Transverse colon (tissue), 4 donors: ENCODE measurements at regions not wholly inside any gene's neighbourhood (a gene's known extent, or its start where the extent isn't known, plus 50 kb on each side); places are given as distances from the start of the nearest gene placed in this dataset.

Experiments
- DNase-seq: peaks from one replicate; pipeline ENCODE4 v3.0.0-alpha.2; 2019
- H3K27ac ChIP-seq, 4 donors: fragments of 200-600 bp; sonication (generic); 2 replicates each; pipeline ENCODE4 v1.5.1; 2016 to 2018; ENCODE audit warnings: inconsistent platforms in 4 of 4
- H3K27me3 ChIP-seq: fragments of 200-600 bp; sonication (generic); 2 replicates; pipeline ENCODE4 v1.5.1; 2017; ENCODE audit warnings: inconsistent platforms
- H3K36me3 ChIP-seq, 4 donors: fragments of 200-600 bp; sonication (generic); 2 replicates each; pipeline ENCODE4 v1.5.1; 2017 to 2019; ENCODE audit warnings: inconsistent platforms in 4 of 4
- H3K4me1 ChIP-seq, 4 donors: fragments of 200-600 bp; sonication (generic); 2 replicates each; pipeline ENCODE4 v1.5.1; 2017 to 2020; ENCODE audit warnings: inconsistent platforms in 4 of 4
- H3K4me3 ChIP-seq, 4 donors: fragments of 200-600 bp; sonication (generic); 1 replicate in 1 of 4; 2 replicates in 3 of 4; pipeline versions ENCODE4 v1.5.1 to v1.6.1; 2017 to 2019; ENCODE audit warnings: inconsistent platforms in 4 of 4
- H3K9me3 ChIP-seq, 2 donors: fragments of 200-600 bp; sonication (generic); 2 replicates each; pipeline ENCODE4 v1.5.1; 2017 to 2019; ENCODE audit warnings: inconsistent platforms in 2 of 2
- CTCF ChIP-seq, 5 experiments: fragments of 200-600 bp in 3 of 5; fragments of 450-650 bp in 2 of 5; sonication (generic) in 3 of 5; IDR thresholded peaks; 1 replicate in 2 of 5; 2 replicates in 3 of 5; pipeline ENCODE4 v1.5.1; 2016 to 2017; ENCODE audit warnings: antibody characterized with exemption in 5 of 5, inconsistent platforms in 3 of 5, mild to moderate bottlenecking in 2 of 5, moderate library complexity in 1 of 5
- EP300 ChIP-seq: sonication (generic); formaldehyde crosslinking; IDR thresholded peaks from one replicate; pipeline ENCODE4 v1.6.1; 2017; ENCODE audit warnings: antibody characterized with exemption, low read depth
- POLR2A ChIP-seq: fragments of 450-650 bp; IDR thresholded peaks from one replicate; pipeline ENCODE4 v1.6.1; 2016; ENCODE audit warnings: antibody characterized with exemption, mild to moderate bottlenecking, moderate library complexity
- POLR2AphosphoS5 ChIP-seq, 3 donors: sonication (generic); formaldehyde crosslinking; IDR thresholded peaks; one replicate each; pipeline ENCODE4 v1.6.1; 2016; ENCODE audit warnings: antibody characterized with exemption in 3 of 3
- WGBS, 2 donors: methylation state at CpG; one replicate each; pipeline ENCODE4 v1.1.5; 2018; ENCODE audit warnings: low coverage in 1 of 2; 5-methylcytosine and 5-hydroxymethylcytosine counted together
- in situ Hi-C, 4 donors: fragments of 200-750 bp; cut with MboI; loops; one replicate each; pipeline versions ENCODE4 v1.15.0 to v1.15.1; 2017; ENCODE audit warnings: low sequenced_read_pairs in 3 of 4, low pct_ligation_motif_present in 1 of 4, low pct_unique_long_range_greater_than_20kb in 1 of 4
- intact Hi-C: fragments of 100-400 bp; cut with DNase I; formaldehyde crosslinking; loops from one replicate; pipeline ENCODE4 v1.15.1; 2023; ENCODE audit warnings: low total_unique reads

- Histone ChIP-seq H3K27ac (no peak overlapping the region), H3K27me3 (no peaks in the 10 kb centered on the region), H3K9me3 (no peaks in the 10 kb centered on the region), H3K36me3 (no peaks in the 10 kb centered on the region), H3K4me3 (no peak overlapping the region), H3K4me1 (no peaks in the 10 kb centered on the region)
- DNase-seq = no peak
- intact Hi-C loops (no loop called here), in situ Hi-C loops (no loop called here)
- 87% methylated on average over 6 of the region's 6 CpGs for WGBS, 2 donors
- TF ChIP-seq POLR2A (no peak), POLR2AphosphoS5 (IDR thresholded peaks at IDR 0.05) (no peak), EP300 (no peak), CTCF (IDR thresholded peaks at IDR 0.05) (no peak)
Measured at GRCh38 chr13:78029901-78030300, 111.3 kb upstream of the EDNRB start.

GRCh38 chr13:78028960-78029359, 110.3 kb upstream of the EDNRB start:
- in situ Hi-C loops = no loop called here
- Histone ChIP-seq H3K4me1 (no peaks in the 10 kb centered on the region), H3K36me3 (no peaks in the 10 kb centered on the region), H3K9me3 (no peaks in the 10 kb centered on the region), H3K27me3 (no peaks in the 10 kb centered on the region), H3K4me3 (no peak overlapping the region), H3K27ac (no peak overlapping the region)
- no peak for DNase-seq
- TF ChIP-seq POLR2AphosphoS5 (IDR thresholded peaks at IDR 0.05) (no peak), POLR2A (no peak), EP300 (no peak), CTCF (IDR thresholded peaks at IDR 0.05) (no peak)
- intact Hi-C loops = no loop called here
- 73% methylated on average over 1 of the region's 1 CpG; no CpG with 5 or more reads in 1 of the 2 donors for WGBS, 2 donors

- H3K36me3 ChIP-seq = no peaks in the 10 kb centered on the region
- H3K9me3 ChIP-seq = no peaks in the 10 kb centered on the region
- in situ Hi-C loops = no loop called here
- no peak overlapping the region for H3K4me3 ChIP-seq
- no peak overlapping the region for H3K27ac ChIP-seq
- no peaks in the 10 kb centered on the region for H3K4me1 ChIP-seq
- intact Hi-C loops = no loop called here
- TF ChIP-seq POLR2A (no peak), POLR2AphosphoS5 (IDR thresholded peaks at IDR 0.05) (no peak), EP300 (no peak), CTCF (IDR thresholded peaks at IDR 0.05) (no peak)
- no peak for DNase-seq
- H3K27me3 ChIP-seq = no peaks in the 10 kb centered on the region
Measured at GRCh38 chr13:78024996-78025395, 106.4 kb upstream of the EDNRB start.

DNA sequence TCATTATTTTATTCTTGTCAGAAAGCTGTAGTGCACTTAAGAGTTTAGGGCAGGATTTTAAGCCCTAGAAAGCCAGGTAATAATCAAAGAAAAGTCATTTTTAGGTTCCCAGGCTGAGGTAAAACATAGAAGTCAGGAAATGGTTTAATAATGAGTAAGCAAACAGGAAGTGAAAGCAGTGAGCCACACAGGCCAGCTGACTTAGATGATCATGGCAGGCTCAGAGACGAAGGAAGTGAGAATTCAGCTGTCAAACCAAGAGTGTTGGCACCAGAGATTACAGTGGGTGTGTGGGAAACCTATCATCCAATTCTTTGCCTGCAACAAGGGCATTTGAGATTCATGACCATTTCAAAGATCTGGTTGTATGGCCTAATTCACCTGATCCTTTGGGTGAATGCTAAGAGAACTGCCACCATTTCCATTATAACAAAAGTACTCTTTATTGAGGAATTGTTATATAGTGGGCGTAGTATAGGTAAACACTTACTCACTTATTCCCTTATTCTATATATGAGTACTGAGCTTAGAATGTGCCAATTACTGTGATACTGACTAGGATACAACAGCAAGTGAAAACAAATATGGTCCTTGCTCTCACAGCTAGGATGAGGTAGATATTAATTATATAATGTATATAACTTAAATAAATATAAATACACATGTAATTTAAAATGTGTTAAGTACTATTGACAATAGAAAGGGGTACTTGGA, 103.7 kb upstream of the EDNRB start:
- H3K4me1 ChIP-seq = no peaks in the 10 kb centered on the region
- intact Hi-C loops = no loop called here
- H3K27ac ChIP-seq = no peak overlapping the region
- no peak for TF ChIP-seq POLR2A
- no peak for TF ChIP-seq EP300
- H3K36me3 ChIP-seq = no peaks in the 10 kb centered on the region
- peak; percentile 17 for DNase-seq
- no peak overlapping the region for H3K4me3 ChIP-seq
- WGBS, 2 donors = 49 to 76% methylated on average over 2 of the region's 2 CpGs
- H3K27me3 ChIP-seq = no peaks in the 10 kb centered on the region
- no peaks in the 10 kb centered on the region for H3K9me3 ChIP-seq
- in situ Hi-C loops = no loop called here

DNA sequence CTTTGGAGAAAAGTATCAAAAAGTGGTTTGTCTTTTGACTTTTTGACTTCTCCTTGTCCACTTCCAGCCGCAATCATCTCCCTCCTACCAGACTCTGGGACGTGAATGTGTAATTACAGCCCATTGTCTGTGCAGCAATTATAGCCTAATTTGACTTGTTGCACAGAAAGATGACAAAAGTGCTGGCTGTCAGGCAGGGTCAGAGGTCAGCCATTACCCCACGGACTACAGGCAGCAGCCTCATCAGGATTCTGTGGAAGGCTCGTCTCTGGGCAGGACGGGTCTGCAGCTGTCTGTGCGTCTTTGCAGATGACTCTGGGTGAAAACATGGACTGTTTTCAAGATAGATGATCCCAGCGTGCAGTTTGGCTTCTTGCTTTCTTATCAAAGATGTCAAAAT, 102.2 kb upstream of the EDNRB start:
- in situ Hi-C loops = no loop called here

More for the DNA sequence above, 102.2 kb upstream of the EDNRB start:
- TF ChIP-seq POLR2AphosphoS5 (IDR thresholded peaks at IDR 0.05) (no peak), POLR2A (no peak), EP300 (no peak), CTCF (IDR thresholded peaks at IDR 0.05) (no peak)
- intact Hi-C loops = no loop called here
- H3K4me1 ChIP-seq = no peaks in the 10 kb centered on the region
- DNase-seq = no peak
- 59 to 82% methylated on average over 3 to 7 of the region's 7 CpGs for WGBS, 2 donors
- H3K4me3 ChIP-seq = no peak overlapping the region
- no peak overlapping the region for H3K27ac ChIP-seq
- H3K36me3 ChIP-seq = no peaks in the 10 kb centered on the region
- H3K27me3 ChIP-seq = no peaks in the 10 kb centered on the region
- H3K9me3 ChIP-seq = no peaks in the 10 kb centered on the region
